Psoas muscle (tissue), 7 donors: ENCODE measurements at regions not wholly inside any gene's neighbourhood (a gene's known extent, or its start where the extent isn't known, plus 50 kb on each side); places are given as distances from the start of the nearest gene placed in this dataset.

Experiments
- ATAC-seq, 4 donors: fragments of 200-7000 bp; cut with Tn5 transposase; one replicate each; pipeline ENCODE4 v1.9.1; 2020; ENCODE audit warnings: moderate library complexity in 3 of 4, mild to moderate bottlenecking in 2 of 4
- DNase-seq, 2 donors: peaks; one replicate each; pipeline ENCODE4 v3.0.0-alpha.2; 2020
- H3K27ac ChIP-seq: fragments of 200-600 bp; one replicate; pipeline ENCODE4 v1.8.0; 2022
- H3K27me3 ChIP-seq, 3 donors: fragments of 200-600 bp in 1 of 3; one replicate each; pipeline versions ENCODE4 v1.6.1 to v1.8.0; 2013 to 2022; ENCODE audit warnings: low read length in 2 of 3, mild to moderate bottlenecking in 2 of 3, moderate library complexity in 1 of 3; ENCODE audit not compliant: insufficient read depth in 3 of 3
- H3K36me3 ChIP-seq, 2 donors: fragments of 200-600 bp in 1 of 2; one replicate each; pipeline versions ENCODE4 v1.6.1 to v1.8.0; 2013 to 2022; ENCODE audit warnings: low read depth in 1 of 2, mild to moderate bottlenecking in 1 of 2, moderate library complexity in 1 of 2; ENCODE audit not compliant: insufficient read depth in 1 of 2
- H3K4me1 ChIP-seq: fragments of 200-600 bp; one replicate; pipeline ENCODE4 v1.8.0; 2022
- H3K4me3 ChIP-seq: fragments of 200-600 bp; one replicate; pipeline ENCODE4 v1.8.0; 2022; ENCODE audit warnings: mild to moderate bottlenecking
- H3K9me3 ChIP-seq: fragments of 200-600 bp; one replicate; pipeline ENCODE4 v1.8.0; 2022
- WGBS, 3 donors: extraction: QIAGEN DNeasy Blood & Tissue Kit; methylation state at CpG; one replicate each; pipeline versions ENCODE4 v1.1.6 to v1.1.7; 2013; 5-methylcytosine and 5-hydroxymethylcytosine counted together
- intact Hi-C, 2 donors: fragments of 100-400 bp; cut with DNase I; formaldehyde crosslinking; loops; one replicate each; pipeline versions ENCODE4 v1.11.0 to v1.14.2; 2022
- TF ChIP-seq, protein P1 (sequence below): fragments of 200-600 bp; IDR thresholded peaks from one replicate; pipeline ENCODE4 v1.8.0; 2022; ENCODE audit warnings: antibody characterized with exemption
- donor health status: healthy with polysubstance abuse.
- donor health status: DM: no; HTN: no; CAD: no; lungs with moderate emphysema.
- donor health status: Bipolar disorder and iron deficiency.
- donor health status: healthy.
- donor health status: DM: yes; HTN: yes; CAD: no.
- donor health status: DM: no; HTN: no; CAD: no.
- donor health status: DM: yes; HTN: yes; CAD: no.

DNA sequence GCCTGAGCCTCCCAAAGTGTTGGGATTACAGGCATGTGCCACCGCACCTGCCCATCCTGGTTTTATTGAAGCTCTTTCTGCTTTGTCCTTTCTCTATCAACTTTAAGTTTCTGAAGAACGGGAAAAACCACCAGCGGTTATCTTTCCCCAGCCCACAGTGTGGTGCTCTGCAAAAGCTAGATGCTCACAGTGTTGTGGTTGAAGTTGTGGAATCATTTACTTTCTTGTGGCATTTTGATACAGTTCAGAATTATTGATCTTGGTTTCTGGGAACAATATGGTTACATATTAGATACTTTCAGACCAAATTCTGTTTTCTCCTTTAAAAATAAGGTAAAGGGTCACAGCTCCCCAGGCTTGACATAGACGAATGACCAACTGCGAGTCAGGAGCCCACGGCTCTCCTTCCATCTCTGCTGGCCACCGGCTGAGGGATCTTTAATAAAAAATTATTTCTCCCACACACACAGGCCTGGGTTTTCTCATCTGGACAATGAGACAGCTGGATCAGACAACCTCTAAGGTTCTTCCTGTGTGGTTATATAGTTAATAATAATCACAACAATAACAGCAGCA is 385.3 kb downstream of the SETD4 start:
- H3K27ac ChIP-seq = no peak overlapping the region
- intact Hi-C loops = no loop called here
- H3K9me3 ChIP-seq = no peaks in the 10 kb centered on the region
- WGBS, 3 donors = 72 to 76% (median 72%) methylated on average over 7 of the region's 7 CpGs
- no peak overlapping the region for H3K4me3 ChIP-seq
- DNase-seq (no peak), ATAC-seq (no peak)
- no peaks in the 10 kb centered on the region for H3K27me3 ChIP-seq
- TF ChIP-seq, protein P1, sequence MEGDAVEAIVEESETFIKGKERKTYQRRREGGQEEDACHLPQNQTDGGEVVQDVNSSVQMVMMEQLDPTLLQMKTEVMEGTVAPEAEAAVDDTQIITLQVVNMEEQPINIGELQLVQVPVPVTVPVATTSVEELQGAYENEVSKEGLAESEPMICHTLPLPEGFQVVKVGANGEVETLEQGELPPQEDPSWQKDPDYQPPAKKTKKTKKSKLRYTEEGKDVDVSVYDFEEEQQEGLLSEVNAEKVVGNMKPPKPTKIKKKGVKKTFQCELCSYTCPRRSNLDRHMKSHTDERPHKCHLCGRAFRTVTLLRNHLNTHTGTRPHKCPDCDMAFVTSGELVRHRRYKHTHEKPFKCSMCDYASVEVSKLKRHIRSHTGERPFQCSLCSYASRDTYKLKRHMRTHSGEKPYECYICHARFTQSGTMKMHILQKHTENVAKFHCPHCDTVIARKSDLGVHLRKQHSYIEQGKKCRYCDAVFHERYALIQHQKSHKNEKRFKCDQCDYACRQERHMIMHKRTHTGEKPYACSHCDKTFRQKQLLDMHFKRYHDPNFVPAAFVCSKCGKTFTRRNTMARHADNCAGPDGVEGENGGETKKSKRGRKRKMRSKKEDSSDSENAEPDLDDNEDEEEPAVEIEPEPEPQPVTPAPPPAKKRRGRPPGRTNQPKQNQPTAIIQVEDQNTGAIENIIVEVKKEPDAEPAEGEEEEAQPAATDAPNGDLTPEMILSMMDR = no peak
- H3K4me1 ChIP-seq = no peaks in the 10 kb centered on the region
- no peaks in the 10 kb centered on the region for H3K36me3 ChIP-seq

DNA sequence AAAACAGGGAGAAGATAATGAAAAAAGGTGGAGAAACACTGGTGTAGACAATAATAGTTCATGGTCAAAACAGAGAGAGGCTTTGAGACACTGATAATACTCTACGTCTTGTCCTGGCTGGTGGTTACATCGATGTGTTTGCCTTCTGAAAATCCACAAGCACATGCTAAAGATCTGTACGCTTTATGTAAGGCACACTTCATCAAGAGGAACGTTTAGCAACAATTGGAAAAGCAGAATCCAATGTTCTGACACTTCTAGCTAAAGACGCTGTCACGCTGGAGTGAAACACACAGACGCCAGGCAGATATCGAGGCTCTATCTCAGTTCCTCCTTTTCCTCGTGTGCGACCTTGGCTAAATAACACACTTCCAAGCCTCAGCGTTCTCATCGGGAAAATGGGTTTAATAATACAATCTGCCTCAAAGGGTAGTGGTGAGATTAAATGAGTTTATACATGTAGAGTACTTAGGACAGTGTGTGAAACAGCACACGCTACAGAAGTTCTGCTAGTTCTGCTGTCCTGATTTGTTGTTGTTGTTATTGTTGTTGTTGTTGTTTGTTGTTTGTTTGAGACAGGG is 386.1 kb downstream of the SETD4 start:
- TF ChIP-seq, protein P1 = no peak
- Histone ChIP-seq H3K27ac (no peak overlapping the region), H3K27me3 (peaks cover 0 to 2% (median 0%) of the 10 kb centered on the region in 3 donors), H3K4me1 (no peaks in the 10 kb centered on the region), H3K4me3 (no peak overlapping the region), H3K9me3 (no peaks in the 10 kb centered on the region), H3K36me3 (no peaks in the 10 kb centered on the region)
- DNase-seq (no peak), ATAC-seq (no peak)
- intact Hi-C loops = no loop called here
- 85 to 90% (median 89%) methylated on average over 13 of the region's 13 CpGs for WGBS, 3 donors

DNA sequence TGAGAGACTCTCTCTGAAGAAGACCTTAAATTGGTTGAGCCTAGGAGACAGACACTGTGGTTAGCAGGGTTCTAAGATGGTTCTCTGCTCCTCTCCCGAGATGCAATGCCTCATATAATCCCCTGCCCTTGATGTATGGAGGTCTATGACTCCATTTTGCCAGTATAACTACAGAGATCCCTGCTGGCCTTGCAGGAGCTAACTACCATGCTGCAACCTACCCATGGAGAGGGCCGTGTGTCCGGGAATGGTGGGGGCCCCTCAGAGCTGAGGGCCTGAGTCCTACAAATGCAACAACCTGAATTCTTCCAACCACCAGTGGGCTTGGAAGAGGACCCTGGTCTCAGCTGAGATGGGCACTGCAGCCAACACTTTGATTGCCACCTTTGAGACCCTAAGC is 388.0 kb downstream of the SETD4 start:
- Histone ChIP-seq H3K36me3 (no peaks in the 10 kb centered on the region), H3K27ac (no peak overlapping the region), H3K4me3 (no peak overlapping the region), H3K9me3 (no peaks in the 10 kb centered on the region), H3K27me3 (peaks cover 0 to 2% (median 0%) of the 10 kb centered on the region in 3 donors), H3K4me1 (no peaks in the 10 kb centered on the region)
- intact Hi-C loops = no loop called here
- ATAC-seq (no peak), DNase-seq (no peak)
- TF ChIP-seq, protein P1 = no peak
- 79 to 87% (median 84%) methylated on average over 3 of the region's 3 CpGs for WGBS, 3 donors

DNA sequence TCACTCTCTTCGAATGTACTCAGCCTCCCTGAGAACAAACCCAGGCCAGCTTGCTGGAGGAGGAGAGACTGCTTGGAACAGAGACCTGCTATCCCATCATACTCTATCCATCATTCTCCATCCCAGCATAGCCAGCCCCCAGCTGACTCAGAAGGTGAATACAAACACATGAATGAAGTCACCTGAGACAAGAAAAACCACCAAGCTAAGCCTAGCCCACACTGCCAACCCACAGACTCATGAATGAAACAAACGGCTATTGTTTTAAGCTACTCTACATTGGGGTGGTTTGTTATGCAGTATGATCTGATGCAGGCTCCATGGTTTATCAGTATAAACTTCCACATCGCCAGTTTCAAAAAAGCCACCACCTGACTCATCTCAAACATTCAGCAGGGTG is 395.6 kb downstream of the SETD4 start:
- Histone ChIP-seq H3K27me3 (no peaks in the 10 kb centered on the region), H3K27ac (no peak overlapping the region), H3K36me3 (no peaks in the 10 kb centered on the region), H3K4me1 (no peaks in the 10 kb centered on the region), H3K4me3 (no peak overlapping the region), H3K9me3 (no peaks in the 10 kb centered on the region)
- intact Hi-C loops = no loop called here
- TF ChIP-seq, protein P1 = no peak
- DNase-seq = no peak
- 71 to 80% (median 72%) methylated on average over 3 of the region's 3 CpGs for WGBS, 3 donors
- ATAC-seq = no peak
